A549 (cell line): ENCODE measurements at regions not wholly inside any gene's neighbourhood (a gene's known extent, or its start where the extent isn't known, plus 50 kb on each side); places are given as distances from the start of the nearest gene placed in this dataset.

Experiments used
- ATAC-seq, 2 experiments: fragments of 200-7000 bp in 1 of 2; fragments of >200 bp in 1 of 2; cut with Nextera tagmentation in 1 of 2; cut with Tn5 transposase in 1 of 2; 3 replicates each; pipeline versions ENCODE4 v1.8.0 to v1.9.1; 2018 to 2020; ENCODE audit warnings: mild to moderate bottlenecking in 1 of 2, moderate library complexity in 1 of 2
- CTCF ChIA-PET: fragments of 300-600 bp; sonication (Branson Sonifier 250); formaldehyde crosslinking; extraction: SDS; loops from one replicate; lab custom pipeline; 2021; ENCODE audit warnings: antibody characterized with exemption, inconsistent platforms; lab: Yijun Ruan, JAX
- POLR2A ChIA-PET: fragments of 350-600 bp; formaldehyde crosslinking; extraction: SDS; loops from one replicate; lab custom pipeline; 2021; ENCODE audit warnings: antibody characterized with exemption, inconsistent platforms; lab: Yijun Ruan, JAX
- DNase-seq, 2 experiments: peaks; one replicate each; pipeline versions ENCODE4 v3.0.0 to v3.0.0-alpha.2; 2011 to 2016; ENCODE audit warnings: low read depth in 1 of 2, low spot score in 1 of 2
- FAIRE-seq: peaks from 2 replicates; lab custom pipeline; 2011; peaks lifted over from hg19 to GRCh38; lab: Jason Lieb, UNC
- H3K27ac ChIP-seq, 2 experiments: fragments of >200 bp; sonication (Bioruptor Twin); formaldehyde crosslinking; 3 replicates each; pipeline ENCODE4 v1.5.1; 2016 to 2017
- H3K4me1 ChIP-seq: fragments of >200 bp; sonication (Bioruptor Twin); formaldehyde crosslinking; 3 replicates; pipeline ENCODE4 v1.6.1; 2016
- H3K4me2 ChIP-seq: fragments of >200 bp; sonication (Bioruptor Twin); formaldehyde crosslinking; 3 replicates; pipeline ENCODE4 v1.6.1; 2016
- H3K4me3 ChIP-seq: fragments of >200 bp; sonication (Bioruptor Twin); formaldehyde crosslinking; 3 replicates; pipeline ENCODE4 v1.5.1; 2016
- H3K9me3 ChIP-seq: fragments of >200 bp; sonication (Bioruptor Twin); formaldehyde crosslinking; 3 replicates; pipeline ENCODE4 v1.6.1; 2016
- CBX8 ChIP-seq: fragments of 200-600 bp; sonication (generic); IDR thresholded peaks from 2 replicates; pipeline ENCODE4 v1.6.1; 2016
- CEBPB ChIP-seq, 2 experiments: fragments of >200 bp in 1 of 2; sonication (Bioruptor Twin) in 1 of 2; formaldehyde crosslinking in 1 of 2; IDR thresholded peaks; 2 replicates each; pipeline ENCODE4 v1.6.1; 2012 to 2016
- EHF ChIP-seq: fragments of 250-450 bp; sonication (Bioruptor Pico); IDR thresholded peaks from 2 replicates; pipeline ENCODE4 v1.5.0; 2020; ENCODE audit warnings: mild to moderate bottlenecking
- FOSB ChIP-seq: fragments of 250-450 bp; sonication (Bioruptor Pico); IDR thresholded peaks from 2 replicates; pipeline ENCODE4 v1.5.0; 2020; ENCODE audit warnings: mild to moderate bottlenecking, moderate library complexity
- HEYL ChIP-seq: fragments of 250-450 bp; sonication (Bioruptor Pico); IDR thresholded peaks from 2 replicates; pipeline ENCODE4 v1.8.0; 2021; ENCODE audit warnings: mild to moderate bottlenecking, moderate library complexity
- MAZ ChIP-seq: fragments of 150-350 bp; IDR thresholded peaks from 2 replicates; pipeline ENCODE4 v1.6.1; 2014; ENCODE audit warnings: antibody characterized with exemption, low read depth, low read length, borderline replicate concordance
- NR3C1 ChIP-seq: fragments of >200 bp; sonication (Bioruptor Twin); formaldehyde crosslinking; IDR thresholded peaks from 3 replicates; pipeline ENCODE4 v1.6.1; 2017
- ZSCAN20 ChIP-seq: fragments of 250-450 bp; sonication (Bioruptor Pico); IDR thresholded peaks from 2 replicates; pipeline ENCODE4 v1.8.0; 2022; ENCODE audit warnings: mild to moderate bottlenecking, moderate library complexity
- WGBS: methylation state at CpG from one replicate; pipeline ENCODE4 v1.1.6; 2017; ENCODE audit errors: missing lambda C conversion rate; 5-methylcytosine and 5-hydroxymethylcytosine counted together
- TF ChIP-seq, protein P1 (sequence below): fragments of >200 bp; sonication (Bioruptor Twin); formaldehyde crosslinking; IDR thresholded peaks from 3 replicates; pipeline ENCODE4 v1.5.1; 2016
- TF ChIP-seq, protein P2 (sequence below): fragments of >200 bp; sonication (Bioruptor Twin); formaldehyde crosslinking; IDR thresholded peaks from 2 replicates; pipeline ENCODE4 v1.6.1; 2016
- TF ChIP-seq, protein P3 (sequence below): fragments of 200-600 bp; sonication (generic); IDR thresholded peaks from 2 replicates; pipeline ENCODE4 v1.6.1; 2016; ENCODE audit warnings: antibody characterized with exemption, mild to moderate bottlenecking, moderate library complexity
- TF ChIP-seq, protein P4 (sequence below): IDR thresholded peaks from 2 replicates; pipeline ENCODE4 v1.6.1; 2012
- TF ChIP-seq, protein P5 (sequence below): fragments of 250-450 bp; sonication (Bioruptor Pico); IDR thresholded peaks from 2 replicates; pipeline ENCODE4 v1.5.0; 2021; ENCODE audit warnings: mild to moderate bottlenecking, moderate library complexity, borderline replicate concordance

DNA sequence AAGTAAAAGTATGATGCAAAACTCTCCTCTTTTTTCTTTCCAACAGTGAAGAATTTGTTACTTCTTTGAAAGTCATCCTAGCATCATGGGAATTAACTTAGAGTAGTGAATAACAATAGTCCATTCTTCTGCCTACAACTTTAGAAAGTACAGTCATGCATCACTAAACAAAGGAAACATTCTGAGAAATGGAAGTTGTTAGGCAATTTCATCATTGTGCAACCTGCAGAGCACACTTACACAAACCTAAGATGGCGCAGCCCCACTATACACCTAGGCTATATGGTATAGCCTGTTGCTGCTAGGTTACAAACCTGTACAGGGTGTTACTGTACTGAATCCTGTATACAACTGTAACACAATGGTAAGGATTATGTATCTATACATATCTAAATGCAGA is 1209.3 kb upstream of the C9orf72 start:
- FAIRE-seq (peak; percentile 13), DNase-seq (peak in 1 of 2 experiments; percentile 24), ATAC-seq (no peak)
- H3K4me3 ChIP-seq: no peak overlapping the region
- TF ChIP-seq CBX8 (no peak), CEBPB (IDR thresholded peaks at IDR 0.05) (peak; percentile 54 to 66; a peak in 3 of 4 replicates)
- 84% methylated on average over 1 of the region's 1 CpG for WGBS
- H3K9me3 ChIP-seq: no peaks in the 10 kb centered on the region
- H3K4me1 ChIP-seq: 0 out of 3 replicates have a peak, but pooled peaks cover 5% of the 10 kb centered on the region
- CTCF ChIA-PET: interaction anchor here (1.7 kb wide), 1 partner anchor 8 kb away, joined by 8 read pairs; no protein-coding TSS in a partner anchor
- no peak overlapping the region for H3K4me2 ChIP-seq
- H3K27ac ChIP-seq: no peak overlapping the region
- POLR2A ChIA-PET: no interaction called here

DNA sequence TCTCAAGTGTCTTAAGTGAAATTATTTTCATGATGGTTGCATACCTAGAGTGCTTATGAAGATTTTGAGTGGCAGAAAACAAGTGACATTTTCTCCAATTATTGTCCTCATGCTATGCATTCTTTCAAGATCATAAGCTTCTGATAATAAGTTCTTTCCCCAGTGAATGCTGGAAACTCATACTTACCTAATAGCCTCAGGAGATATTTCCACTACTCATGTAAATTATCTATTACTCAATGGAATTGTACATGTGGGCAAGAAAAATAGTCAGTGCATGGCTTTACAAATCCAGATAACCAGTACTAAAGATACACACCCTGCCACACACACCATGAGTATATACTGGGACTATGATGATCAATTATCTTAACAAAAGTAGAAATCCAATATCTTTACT is 1219.4 kb upstream of the C9orf72 start:
- no peak for FAIRE-seq
- DNase-seq: no peak
- Histone ChIP-seq H3K4me1 (no peaks in the 10 kb centered on the region), H3K4me3 (no peak overlapping the region), H3K27ac (no peak overlapping the region), H3K9me3 (no peaks in the 10 kb centered on the region), H3K4me2 (no peak overlapping the region)
- ChIA-PET POLR2A (no interaction called here), CTCF (interaction anchor here (1.3 kb wide), 1 partner anchor 18 kb away, joined by 3 read pairs; no protein-coding TSS in a partner anchor)
- ATAC-seq: no peak
- TF ChIP-seq, protein P1, sequence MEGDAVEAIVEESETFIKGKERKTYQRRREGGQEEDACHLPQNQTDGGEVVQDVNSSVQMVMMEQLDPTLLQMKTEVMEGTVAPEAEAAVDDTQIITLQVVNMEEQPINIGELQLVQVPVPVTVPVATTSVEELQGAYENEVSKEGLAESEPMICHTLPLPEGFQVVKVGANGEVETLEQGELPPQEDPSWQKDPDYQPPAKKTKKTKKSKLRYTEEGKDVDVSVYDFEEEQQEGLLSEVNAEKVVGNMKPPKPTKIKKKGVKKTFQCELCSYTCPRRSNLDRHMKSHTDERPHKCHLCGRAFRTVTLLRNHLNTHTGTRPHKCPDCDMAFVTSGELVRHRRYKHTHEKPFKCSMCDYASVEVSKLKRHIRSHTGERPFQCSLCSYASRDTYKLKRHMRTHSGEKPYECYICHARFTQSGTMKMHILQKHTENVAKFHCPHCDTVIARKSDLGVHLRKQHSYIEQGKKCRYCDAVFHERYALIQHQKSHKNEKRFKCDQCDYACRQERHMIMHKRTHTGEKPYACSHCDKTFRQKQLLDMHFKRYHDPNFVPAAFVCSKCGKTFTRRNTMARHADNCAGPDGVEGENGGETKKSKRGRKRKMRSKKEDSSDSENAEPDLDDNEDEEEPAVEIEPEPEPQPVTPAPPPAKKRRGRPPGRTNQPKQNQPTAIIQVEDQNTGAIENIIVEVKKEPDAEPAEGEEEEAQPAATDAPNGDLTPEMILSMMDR: no peak
- TF ChIP-seq ZSCAN20 (CRISPR knock-in tag) (no peak), NR3C1 (no peak), EHF (CRISPR knock-in tag) (no peak), MAZ (no peak), HEYL (CRISPR knock-in tag) (no peak), FOSB (CRISPR knock-in tag) (no peak)
- TF ChIP-seq, protein P2, sequence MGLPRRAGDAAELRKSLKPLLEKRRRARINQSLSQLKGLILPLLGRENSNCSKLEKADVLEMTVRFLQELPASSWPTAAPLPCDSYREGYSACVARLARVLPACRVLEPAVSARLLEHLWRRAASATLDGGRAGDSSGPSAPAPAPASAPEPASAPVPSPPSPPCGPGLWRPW: no peak
- TF ChIP-seq, protein P3, sequence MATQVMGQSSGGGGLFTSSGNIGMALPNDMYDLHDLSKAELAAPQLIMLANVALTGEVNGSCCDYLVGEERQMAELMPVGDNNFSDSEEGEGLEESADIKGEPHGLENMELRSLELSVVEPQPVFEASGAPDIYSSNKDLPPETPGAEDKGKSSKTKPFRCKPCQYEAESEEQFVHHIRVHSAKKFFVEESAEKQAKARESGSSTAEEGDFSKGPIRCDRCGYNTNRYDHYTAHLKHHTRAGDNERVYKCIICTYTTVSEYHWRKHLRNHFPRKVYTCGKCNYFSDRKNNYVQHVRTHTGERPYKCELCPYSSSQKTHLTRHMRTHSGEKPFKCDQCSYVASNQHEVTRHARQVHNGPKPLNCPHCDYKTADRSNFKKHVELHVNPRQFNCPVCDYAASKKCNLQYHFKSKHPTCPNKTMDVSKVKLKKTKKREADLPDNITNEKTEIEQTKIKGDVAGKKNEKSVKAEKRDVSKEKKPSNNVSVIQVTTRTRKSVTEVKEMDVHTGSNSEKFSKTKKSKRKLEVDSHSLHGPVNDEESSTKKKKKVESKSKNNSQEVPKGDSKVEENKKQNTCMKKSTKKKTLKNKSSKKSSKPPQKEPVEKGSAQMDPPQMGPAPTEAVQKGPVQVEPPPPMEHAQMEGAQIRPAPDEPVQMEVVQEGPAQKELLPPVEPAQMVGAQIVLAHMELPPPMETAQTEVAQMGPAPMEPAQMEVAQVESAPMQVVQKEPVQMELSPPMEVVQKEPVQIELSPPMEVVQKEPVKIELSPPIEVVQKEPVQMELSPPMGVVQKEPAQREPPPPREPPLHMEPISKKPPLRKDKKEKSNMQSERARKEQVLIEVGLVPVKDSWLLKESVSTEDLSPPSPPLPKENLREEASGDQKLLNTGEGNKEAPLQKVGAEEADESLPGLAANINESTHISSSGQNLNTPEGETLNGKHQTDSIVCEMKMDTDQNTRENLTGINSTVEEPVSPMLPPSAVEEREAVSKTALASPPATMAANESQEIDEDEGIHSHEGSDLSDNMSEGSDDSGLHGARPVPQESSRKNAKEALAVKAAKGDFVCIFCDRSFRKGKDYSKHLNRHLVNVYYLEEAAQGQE: no peak
- TF ChIP-seq, protein P4, sequence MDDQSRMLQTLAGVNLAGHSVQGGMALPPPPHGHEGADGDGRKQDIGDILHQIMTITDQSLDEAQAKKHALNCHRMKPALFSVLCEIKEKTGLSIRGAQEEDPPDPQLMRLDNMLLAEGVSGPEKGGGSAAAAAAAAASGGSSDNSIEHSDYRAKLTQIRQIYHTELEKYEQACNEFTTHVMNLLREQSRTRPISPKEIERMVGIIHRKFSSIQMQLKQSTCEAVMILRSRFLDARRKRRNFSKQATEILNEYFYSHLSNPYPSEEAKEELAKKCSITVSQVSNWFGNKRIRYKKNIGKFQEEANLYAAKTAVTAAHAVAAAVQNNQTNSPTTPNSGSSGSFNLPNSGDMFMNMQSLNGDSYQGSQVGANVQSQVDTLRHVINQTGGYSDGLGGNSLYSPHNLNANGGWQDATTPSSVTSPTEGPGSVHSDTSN: no peak

DNA sequence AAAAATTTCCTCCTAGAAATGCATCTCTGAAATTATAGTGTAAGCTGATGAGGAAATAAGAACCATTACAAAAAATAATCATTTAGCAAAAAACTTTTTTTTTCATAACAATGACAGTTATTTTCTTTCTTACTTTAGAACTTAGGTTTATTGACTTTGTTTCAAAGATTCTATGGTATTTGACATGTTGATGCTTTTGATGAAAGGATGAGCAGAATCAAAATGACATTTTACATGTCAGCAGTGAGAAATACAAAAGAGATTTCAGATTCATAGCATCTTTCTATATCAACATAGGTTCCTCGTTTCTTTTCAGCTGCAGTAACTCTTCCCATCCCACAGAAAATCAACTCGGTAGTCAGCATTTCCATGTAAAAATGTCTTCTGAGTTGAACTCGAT is 1226.6 kb upstream of the C9orf72 start:
- Histone ChIP-seq H3K4me3 (no peak overlapping the region), H3K4me2 (no peak overlapping the region), H3K27ac (no peak overlapping the region), H3K9me3 (no peaks in the 10 kb centered on the region), H3K4me1 (no peaks in the 10 kb centered on the region)
- DNase-seq (no peak), ATAC-seq (no peak), FAIRE-seq (no peak)
- 46% methylated on average over 3 of the region's 3 CpGs for WGBS
- TF ChIP-seq, protein P5, sequence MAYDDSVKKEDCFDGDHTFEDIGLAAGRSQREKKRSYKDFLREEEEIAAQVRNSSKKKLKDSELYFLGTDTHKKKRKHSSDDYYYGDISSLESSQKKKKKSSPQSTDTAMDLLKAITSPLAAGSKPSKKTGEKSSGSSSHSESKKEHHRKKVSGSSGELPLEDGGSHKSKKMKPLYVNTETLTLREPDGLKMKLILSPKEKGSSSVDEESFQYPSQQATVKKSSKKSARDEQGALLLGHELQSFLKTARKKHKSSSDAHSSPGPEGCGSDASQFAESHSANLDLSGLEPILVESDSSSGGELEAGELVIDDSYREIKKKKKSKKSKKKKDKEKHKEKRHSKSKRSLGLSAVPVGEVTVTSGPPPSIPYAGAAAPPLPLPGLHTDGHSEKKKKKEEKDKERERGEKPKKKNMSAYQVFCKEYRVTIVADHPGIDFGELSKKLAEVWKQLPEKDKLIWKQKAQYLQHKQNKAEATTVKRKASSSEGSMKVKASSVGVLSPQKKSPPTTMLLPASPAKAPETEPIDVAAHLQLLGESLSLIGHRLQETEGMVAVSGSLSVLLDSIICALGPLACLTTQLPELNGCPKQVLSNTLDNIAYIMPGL (CRISPR knock-in tag): no peak
- POLR2A ChIA-PET: no interaction called here
- CTCF ChIA-PET: no interaction called here
